ENCODE measurements at regions not wholly inside any gene's neighbourhood (a gene's known extent, or its start where the extent isn't known, plus 50 kb on each side); places are given as distances from the start of the nearest gene placed in this dataset.

DNA sequence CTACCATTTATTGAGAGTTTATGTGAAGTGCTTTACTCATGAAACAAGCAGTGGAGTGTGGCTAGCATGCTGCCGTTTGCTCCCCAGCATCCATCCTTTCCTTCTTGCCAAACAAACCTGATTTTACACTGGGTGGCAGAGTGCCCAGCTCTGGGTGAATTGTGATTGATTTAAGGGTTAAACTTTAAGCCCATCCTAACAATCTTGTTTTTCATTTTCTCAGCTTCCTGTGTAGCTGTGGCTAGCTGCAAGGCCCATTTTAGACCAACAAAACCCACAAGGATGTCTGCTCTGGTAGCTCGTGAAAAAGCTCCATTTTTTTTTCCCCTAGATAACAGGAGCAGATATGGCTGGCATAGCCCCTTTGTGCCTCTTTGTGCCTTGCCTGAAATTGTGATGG lies 77.7 kb upstream of the KCNG1 start:
- H3K4me3 ChIP-seq (ENCODE audit: low read depth, low read length) = no peak overlapping the region
- TF ChIP-seq, protein P1, sequence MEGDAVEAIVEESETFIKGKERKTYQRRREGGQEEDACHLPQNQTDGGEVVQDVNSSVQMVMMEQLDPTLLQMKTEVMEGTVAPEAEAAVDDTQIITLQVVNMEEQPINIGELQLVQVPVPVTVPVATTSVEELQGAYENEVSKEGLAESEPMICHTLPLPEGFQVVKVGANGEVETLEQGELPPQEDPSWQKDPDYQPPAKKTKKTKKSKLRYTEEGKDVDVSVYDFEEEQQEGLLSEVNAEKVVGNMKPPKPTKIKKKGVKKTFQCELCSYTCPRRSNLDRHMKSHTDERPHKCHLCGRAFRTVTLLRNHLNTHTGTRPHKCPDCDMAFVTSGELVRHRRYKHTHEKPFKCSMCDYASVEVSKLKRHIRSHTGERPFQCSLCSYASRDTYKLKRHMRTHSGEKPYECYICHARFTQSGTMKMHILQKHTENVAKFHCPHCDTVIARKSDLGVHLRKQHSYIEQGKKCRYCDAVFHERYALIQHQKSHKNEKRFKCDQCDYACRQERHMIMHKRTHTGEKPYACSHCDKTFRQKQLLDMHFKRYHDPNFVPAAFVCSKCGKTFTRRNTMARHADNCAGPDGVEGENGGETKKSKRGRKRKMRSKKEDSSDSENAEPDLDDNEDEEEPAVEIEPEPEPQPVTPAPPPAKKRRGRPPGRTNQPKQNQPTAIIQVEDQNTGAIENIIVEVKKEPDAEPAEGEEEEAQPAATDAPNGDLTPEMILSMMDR (conservative IDR thresholded peaks at IDR 0.05; ENCODE audit: low read depth, low read length) = no peak
- no peak for DNase-seq (ENCODE audit: low read depth)

DNA sequence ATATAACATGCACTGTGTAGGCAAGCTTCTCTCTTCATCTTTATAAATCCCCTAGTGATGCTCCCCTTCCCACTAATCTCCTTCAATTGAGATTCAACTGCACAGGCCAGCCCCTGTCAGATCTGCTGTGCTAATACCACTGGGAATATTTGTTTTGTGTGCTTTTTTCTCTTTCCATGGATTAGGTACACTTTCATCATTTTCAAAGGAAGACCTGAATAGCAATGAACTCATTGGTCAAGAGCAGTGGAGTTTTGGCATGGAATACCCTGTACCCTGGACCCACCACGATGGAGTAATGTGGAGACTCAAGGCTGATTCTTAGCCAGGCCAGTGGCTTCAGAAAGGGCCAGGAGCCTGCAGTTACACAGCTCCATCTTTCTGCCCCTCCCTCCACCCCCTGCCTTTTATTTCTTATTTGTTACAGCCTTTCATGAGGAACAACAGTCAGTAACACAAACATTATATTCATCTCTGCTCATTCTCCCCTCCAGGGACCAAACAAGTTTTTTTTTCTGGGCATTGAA lies 75.4 kb upstream of the KCNG1 start:
- DNase-seq (ENCODE audit: low read depth) = no peak
- no peak overlapping the region for H3K4me3 ChIP-seq (ENCODE audit: low read depth, low read length)
- TF ChIP-seq, protein P1 (conservative IDR thresholded peaks at IDR 0.05; ENCODE audit: low read depth, low read length) = no peak

DNA sequence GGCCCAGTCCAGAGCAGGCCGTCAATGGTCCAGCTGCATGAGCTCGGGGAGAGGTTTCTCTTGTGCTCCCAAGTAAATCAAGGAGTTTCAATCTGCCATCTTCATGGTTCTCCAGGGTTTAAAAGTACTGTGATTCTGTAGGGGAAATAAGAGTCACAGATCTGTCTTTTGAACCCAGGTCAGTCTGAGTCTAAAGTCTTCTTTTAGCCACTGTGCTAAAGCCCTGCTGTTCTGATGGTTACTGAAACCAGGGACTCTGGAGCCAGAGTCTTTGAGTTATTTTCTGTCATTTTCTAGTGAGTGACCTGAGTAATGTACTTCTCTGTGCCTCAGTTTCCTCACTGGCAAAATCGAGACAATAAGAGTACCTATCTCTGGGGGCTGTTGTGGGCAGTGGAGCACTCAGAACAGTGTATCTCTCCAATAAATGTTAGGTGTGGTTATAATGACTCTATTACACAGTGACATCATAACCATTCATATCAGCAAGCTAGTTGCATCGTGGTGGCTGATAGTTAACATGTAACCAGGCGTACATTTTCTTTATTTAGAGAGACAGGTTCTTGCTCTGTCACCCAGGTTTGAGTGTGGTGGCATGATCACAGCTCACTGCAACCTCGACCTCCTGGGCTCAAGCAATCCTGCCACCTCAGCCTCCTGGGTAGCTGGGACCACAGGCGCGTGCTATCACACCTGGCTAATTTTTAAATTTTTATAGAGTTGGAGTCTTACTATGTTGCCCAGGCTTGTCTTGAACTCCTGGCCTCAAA lies 74.6 kb upstream of the KCNG1 start:
- no peak overlapping the region for H3K4me3 ChIP-seq (ENCODE audit: low read depth, low read length)

DNA sequence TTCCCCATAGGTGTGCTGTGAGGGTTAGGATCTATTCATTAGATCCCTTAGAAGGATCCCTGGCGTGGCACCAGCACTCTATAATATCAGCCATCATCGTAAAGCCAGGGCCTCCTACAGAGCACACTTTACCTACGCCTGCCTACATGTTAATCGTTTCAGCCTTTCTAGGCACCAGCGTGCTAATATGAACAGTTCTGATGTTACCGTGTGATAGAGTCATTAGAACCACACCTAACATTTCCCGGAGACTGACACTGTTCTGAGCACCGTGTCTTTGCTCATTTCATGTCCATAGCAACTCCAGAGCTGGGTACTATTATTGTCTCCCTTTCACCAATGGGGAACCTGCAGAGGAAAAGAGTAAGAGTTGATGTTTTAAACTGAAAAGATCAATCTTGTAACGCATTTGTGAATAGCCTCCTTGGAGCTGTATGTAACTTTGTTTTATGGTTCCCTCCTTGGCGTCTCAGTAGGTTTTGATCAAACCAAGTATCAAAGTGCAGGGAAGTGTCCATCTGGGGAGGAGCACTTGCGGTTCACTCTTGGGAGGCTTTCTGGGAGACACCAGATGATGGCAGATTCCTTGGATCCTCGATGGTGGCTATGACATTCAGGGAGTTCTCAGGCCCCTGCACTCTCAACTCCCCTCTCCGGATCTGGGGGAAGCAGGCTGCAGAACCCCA lies 73.8 kb upstream of the KCNG1 start:
- DNase-seq (ENCODE audit: low read depth) = no peak
- no peak overlapping the region for H3K4me3 ChIP-seq (ENCODE audit: low read depth, low read length)
- TF ChIP-seq, protein P1 (conservative IDR thresholded peaks at IDR 0.05; ENCODE audit: low read depth, low read length) = no peak

More for the DNA sequence above, 74.6 kb upstream of the KCNG1 start:
- DNase-seq (ENCODE audit: low read depth) = no peak
- TF ChIP-seq, protein P1 (conservative IDR thresholded peaks at IDR 0.05; ENCODE audit: low read depth, low read length) = no peak

DNA sequence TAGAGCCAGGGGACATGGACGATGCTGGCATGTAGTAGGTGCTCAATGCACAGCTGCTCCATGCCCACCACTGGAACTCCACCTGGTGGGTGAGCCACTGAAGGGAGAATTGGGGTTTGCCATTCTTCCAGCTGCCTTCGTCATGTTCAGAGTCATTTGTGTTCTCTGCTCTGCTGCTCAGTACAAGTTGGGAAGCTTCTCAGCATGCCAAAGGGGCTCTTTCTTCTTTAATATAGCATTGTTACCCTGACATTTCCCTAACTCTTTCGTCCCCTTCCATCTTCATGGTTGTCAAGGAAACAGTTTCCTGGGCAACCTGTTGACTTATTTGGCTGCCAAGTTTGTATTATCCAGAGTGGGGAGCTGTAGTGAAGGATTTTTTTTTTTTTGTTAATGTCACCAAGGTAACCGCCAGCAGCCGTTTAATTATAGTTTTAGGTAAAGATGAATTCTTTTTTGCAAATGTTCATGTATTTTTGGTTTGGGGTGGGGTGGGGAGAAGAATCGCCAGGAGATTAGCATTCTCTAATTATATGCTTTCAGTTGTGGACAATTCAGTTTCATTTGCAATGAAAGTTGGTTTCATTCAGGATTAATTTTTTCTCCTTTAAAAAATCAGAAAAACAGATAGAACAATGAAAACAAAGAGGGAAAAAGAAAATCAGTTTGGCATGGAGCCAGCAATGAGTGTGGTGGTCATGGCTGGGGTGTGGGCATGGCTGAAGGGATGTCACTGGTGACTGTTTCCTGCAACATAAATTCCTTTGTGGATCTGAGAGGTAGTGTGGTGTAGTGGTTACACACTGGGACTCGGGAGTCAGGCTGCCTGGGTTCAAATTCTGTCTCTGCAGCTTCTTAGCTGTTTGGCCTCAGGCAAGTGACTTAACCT lies 73.0 kb upstream of the KCNG1 start:
- no peak overlapping the region for H3K4me3 ChIP-seq (ENCODE audit: low read depth, low read length)
- no peak for DNase-seq (ENCODE audit: low read depth)
- TF ChIP-seq, protein P1 (conservative IDR thresholded peaks at IDR 0.05; ENCODE audit: low read depth, low read length) = no peak

DNA sequence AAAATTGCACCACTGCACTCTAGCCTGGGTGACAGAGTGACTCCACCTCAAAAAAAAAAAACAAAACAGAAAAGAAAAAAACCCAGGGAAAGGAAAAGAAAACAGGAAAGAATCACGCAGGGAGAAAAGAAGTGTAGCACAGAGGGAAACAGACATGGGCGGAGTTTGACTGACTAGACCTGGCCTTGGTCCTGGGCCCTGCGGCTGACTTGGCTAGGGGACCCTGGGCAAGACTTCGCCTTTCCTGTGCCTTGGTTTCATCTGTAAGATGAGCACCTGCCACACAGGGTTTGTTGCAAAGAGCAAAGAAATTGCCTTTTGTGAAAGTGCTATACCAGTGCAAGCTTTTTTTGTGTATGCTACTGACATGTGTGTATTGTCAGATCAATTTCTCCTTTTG lies 71.3 kb upstream of the KCNG1 start:
- TF ChIP-seq, protein P1 (conservative IDR thresholded peaks at IDR 0.05; ENCODE audit: low read depth, low read length) = no peak

More for the DNA sequence above, 71.3 kb upstream of the KCNG1 start:
- no peak overlapping the region for H3K4me3 ChIP-seq (ENCODE audit: low read depth, low read length)
- DNase-seq (ENCODE audit: low read depth) = no peak

All from epithelial cell of proximal tubule (primary cell).